ENCODE measurements at regions not wholly inside any gene's neighbourhood (a gene's known extent, or its start where the extent isn't known, plus 50 kb on each side); places are given as distances from the start of the nearest gene placed in this dataset.
A peak's percentile ranks its signal among the peaks of the same experiment; 100 is the strongest.

DNA sequence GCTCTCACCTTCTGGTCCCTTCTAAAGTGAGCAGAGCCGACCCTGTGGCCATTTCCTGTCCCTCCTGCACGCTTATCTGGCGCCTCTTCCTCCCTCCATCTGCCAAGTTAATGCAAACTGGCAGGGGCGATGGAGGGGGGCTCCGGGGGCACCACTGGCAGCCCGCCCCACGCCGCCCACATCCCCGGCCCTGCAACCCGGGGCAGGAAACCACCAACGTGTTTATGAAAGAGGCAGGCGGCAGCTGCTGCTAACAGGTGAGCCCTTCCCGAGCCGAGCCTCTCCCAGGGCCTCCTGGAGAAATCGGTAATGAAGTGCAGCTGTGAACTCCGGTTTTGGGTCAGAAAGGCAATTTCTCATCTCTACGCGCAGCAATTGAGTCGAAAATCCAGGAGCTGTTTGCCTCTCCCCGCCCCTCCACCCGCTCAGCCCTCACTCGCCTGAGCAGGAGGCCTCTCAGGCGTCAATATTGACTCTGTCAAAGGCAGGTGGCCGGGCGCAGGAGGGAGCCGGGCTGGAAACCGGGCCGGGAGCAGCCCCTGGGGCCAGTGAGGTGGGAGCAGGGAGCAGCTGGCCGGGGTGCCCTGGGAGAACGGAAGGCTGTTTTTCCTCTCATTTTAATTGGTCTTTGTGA is 164.4 kb upstream of the GSE1 start (continued):
- peak; percentile 69; the same call in 1 of the 2 replicates for TF ChIP-seq ATF7-NPFF (CRISPR knock-in tag; IDR thresholded peaks at IDR 0.05; ENCODE audit: low read depth)
- TF ChIP-seq KLF15 (CRISPR knock-in tag; IDR thresholded peaks at IDR 0.05; ENCODE audit: borderline replicate concordance) = no peak
- TF ChIP-seq ZNF234 (CRISPR knock-in tag; conservative IDR thresholded peaks at IDR 0.05) = peak; percentile 92; the same call in 1 of the 2 replicates
- peak; percentile 4; the same call in 1 of the 2 replicates for TF ChIP-seq CBFB (CRISPR knock-in tag; IDR thresholded peaks at IDR 0.05)
- peak; percentile 90 for TF ChIP-seq SSRP1 (CRISPR knock-in tag; IDR thresholded peaks at IDR 0.05)
- TF ChIP-seq ZNF501 (CRISPR knock-in tag; IDR thresholded peaks at IDR 0.05) = peak; percentile 99
- peak; percentile 79; the same call in 1 of the 2 replicates for TF ChIP-seq RNF2 (conservative IDR thresholded peaks at IDR 0.05; ENCODE audit: low read depth)
- TF ChIP-seq, protein P1, sequence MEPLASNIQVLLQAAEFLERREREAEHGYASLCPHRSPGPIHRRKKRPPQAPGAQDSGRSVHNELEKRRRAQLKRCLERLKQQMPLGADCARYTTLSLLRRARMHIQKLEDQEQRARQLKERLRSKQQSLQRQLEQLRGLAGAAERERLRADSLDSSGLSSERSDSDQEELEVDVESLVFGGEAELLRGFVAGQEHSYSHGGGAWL (CRISPR knock-in tag; IDR thresholded peaks at IDR 0.05) = peak; percentile 90
- TF ChIP-seq NR1H2 (CRISPR knock-in tag; IDR thresholded peaks at IDR 0.05; ENCODE audit: borderline replicate concordance, low read depth) = no peak
- TF ChIP-seq, protein P2, sequence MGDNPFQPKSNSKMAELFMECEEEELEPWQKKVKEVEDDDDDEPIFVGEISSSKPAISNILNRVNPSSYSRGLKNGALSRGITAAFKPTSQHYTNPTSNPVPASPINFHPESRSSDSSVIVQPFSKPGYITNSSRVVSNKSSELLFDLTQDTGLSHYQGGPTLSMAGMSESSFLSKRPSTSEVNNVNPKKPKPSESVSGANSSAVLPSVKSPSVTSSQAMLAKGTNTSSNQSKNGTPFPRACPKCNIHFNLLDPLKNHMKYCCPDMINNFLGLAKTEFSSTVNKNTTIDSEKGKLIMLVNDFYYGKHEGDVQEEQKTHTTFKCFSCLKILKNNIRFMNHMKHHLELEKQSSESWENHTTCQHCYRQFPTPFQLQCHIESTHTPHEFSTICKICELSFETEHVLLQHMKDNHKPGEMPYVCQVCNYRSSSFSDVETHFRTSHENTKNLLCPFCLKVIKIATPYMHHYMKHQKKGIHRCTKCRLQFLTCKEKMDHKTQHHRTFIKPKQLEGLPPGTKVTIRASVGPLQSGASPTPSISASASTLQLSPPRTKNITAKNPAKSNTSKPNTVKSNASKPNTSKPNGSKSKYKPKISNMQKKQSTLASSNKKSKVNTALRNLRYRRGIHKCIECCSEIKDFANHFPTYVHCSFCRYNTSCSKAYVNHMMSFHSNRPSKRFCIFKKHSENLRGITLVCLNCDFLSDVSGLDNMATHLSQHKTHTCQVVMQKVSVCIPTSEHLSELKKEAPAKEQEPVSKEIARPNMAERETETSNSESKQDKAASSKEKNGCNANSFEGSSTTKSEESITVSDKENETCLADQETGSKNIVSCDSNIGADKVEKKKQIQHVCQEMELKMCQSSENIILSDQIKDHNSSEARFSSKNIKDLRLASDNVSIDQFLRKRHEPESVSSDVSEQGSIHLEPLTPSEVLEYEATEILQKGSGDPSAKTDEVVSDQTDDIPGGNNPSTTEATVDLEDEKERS (CRISPR knock-in tag; IDR thresholded peaks at IDR 0.05) = peak; percentile 77; the same call in 1 of the 2 replicates
- TF ChIP-seq, protein P3, sequence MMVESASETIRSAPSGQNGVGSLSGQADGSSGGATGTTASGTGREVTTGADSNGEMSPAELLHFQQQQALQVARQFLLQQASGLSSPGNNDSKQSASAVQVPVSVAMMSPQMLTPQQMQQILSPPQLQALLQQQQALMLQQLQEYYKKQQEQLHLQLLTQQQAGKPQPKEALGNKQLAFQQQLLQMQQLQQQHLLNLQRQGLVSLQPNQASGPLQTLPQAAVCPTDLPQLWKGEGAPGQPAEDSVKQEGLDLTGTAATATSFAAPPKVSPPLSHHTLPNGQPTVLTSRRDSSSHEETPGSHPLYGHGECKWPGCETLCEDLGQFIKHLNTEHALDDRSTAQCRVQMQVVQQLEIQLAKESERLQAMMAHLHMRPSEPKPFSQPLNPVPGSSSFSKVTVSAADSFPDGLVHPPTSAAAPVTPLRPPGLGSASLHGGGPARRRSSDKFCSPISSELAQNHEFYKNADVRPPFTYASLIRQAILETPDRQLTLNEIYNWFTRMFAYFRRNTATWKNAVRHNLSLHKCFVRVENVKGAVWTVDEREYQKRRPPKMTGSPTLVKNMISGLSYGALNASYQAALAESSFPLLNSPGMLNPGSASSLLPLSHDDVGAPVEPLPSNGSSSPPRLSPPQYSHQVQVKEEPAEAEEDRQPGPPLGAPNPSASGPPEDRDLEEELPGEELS (CRISPR knock-in tag; IDR thresholded peaks at IDR 0.05) = peak; percentile 91
- peak; percentile 93; the same call in 1 of the 2 replicates for TF ChIP-seq ZNF747 (CRISPR knock-in tag; IDR thresholded peaks at IDR 0.05; ENCODE audit: borderline replicate concordance)
- 0 out of 3 replicates have a peak, but pooled peaks have one; percentile 58 for TF ChIP-seq MXI1 (IDR thresholded peaks at IDR 0.05; ENCODE audit: borderline replicate concordance, low read depth, low read length)
- TF ChIP-seq, protein P4, sequence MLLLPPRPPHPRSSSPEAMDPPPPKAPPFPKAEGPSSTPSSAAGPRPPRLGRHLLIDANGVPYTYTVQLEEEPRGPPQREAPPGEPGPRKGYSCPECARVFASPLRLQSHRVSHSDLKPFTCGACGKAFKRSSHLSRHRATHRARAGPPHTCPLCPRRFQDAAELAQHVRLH (CRISPR knock-in tag; IDR thresholded peaks at IDR 0.05; ENCODE audit: borderline replicate concordance, low read depth) = peak; percentile 97; the same call in 1 of the 2 replicates
- no peak for TF ChIP-seq TCF7L2 (IDR thresholded peaks at IDR 0.05; ENCODE audit: low read depth, low read length)
- peak; percentile 40; the same call in 1 of the 2 replicates for TF ChIP-seq NFATC3 (CRISPR knock-in tag; IDR thresholded peaks at IDR 0.05)
- peak; percentile 73; the same call in 1 of the 2 replicates for TF ChIP-seq ZSCAN29 (CRISPR knock-in tag; conservative IDR thresholded peaks at IDR 0.05)
- 0 out of 2 replicates have a peak, but pooled peaks have one; percentile 19 for TF ChIP-seq THYN1 (CRISPR knock-in tag; IDR thresholded peaks at IDR 0.05; ENCODE audit: borderline replicate concordance, low read depth)
- TF ChIP-seq ZNF768 (CRISPR knock-in tag; IDR thresholded peaks at IDR 0.05) = no peak
- TF ChIP-seq ZSCAN31 (CRISPR knock-in tag; IDR thresholded peaks at IDR 0.05; ENCODE audit: low read depth) = peak; percentile 91
- TF ChIP-seq NRL (CRISPR knock-in tag; IDR thresholded peaks at IDR 0.05; ENCODE audit: borderline replicate concordance) = peak; percentile 63; the same call in 1 of the 2 replicates
- TF ChIP-seq NCOA2 (CRISPR knock-in tag; IDR thresholded peaks at IDR 0.05) = peak; percentile 85
- no peak; the same call in 1 of the 2 replicates for TF ChIP-seq MLLT10 (CRISPR knock-in tag; IDR thresholded peaks at IDR 0.05)
- TF ChIP-seq ZNF878 (CRISPR knock-in tag; IDR thresholded peaks at IDR 0.05) = 0 out of 2 replicates have a peak, but pooled peaks have one; percentile 77
- peak; percentile 79 for TF ChIP-seq ELF3 (CRISPR knock-in tag; IDR thresholded peaks at IDR 0.05)
- 0 out of 2 replicates have a peak, but pooled peaks have one; percentile 66 for TF ChIP-seq NCOR1 (IDR thresholded peaks at IDR 0.05; ENCODE audit: borderline replicate concordance, low read length)
